GM21381 (cell line): ENCODE measurements at regions not wholly inside any gene's neighbourhood (a gene's known extent, or its start where the extent isn't known, plus 50 kb on each side); places are given as distances from the start of the nearest gene placed in this dataset.
"Not testable (repeated sequence)": the region's sequence is repeated elsewhere in the genome, so short reads cannot be mapped to it uniquely, and the experiment has no call there.

ENCODE experiments used
- ATAC-seq: cut with Tn5 transposase; IDR thresholded peaks from one replicate; pipeline ENCODE4 v1.9.1; 2021; ENCODE audit warnings: mild to moderate bottlenecking, moderate library complexity; ENCODE audit not compliant: unreplicated experiment

GRCh38 chr5:97568382-97568781 is 385.3 kb upstream of the RIOK2 start:
- no peak for ATAC-seq

DNA sequence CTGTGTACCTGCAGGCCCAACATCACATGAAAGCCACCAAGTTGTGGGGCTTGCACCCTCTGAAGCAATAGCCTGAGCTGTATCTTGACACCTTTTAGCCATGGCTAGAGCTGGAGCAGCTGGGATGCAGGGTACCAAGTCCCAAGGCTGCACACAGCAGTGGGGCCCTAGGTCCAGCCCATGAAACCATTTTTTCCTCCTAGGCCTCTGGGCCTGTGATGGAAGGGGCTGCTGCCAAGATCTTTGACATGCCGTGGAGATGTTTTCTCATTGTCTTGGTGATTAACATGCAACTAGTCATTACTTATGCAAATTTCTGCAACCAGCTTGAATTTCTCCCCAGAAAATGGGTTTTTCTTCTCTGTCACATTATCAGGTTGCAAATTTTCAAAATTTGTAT is 387.2 kb upstream of the RIOK2 start:
- no peak for ATAC-seq

DNA sequence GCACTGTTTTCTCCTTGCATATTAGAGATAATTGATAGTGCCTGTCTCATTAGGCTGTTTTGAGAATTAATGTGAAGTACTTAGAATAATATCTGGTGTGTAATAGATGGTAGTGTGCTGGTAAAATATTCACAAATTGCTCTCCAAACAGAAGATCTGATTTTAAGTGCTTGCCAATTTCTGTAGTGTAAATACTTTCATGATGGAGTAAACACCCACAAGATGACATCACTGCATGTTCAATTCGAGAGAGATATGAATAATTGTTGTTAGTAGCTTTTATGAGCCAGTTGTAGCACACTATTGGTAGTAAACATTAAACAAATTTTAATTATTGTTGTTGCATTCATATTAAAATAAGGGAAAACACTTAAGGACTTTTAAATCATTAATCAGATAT is 392.3 kb upstream of the RIOK2 start:
- ATAC-seq: no peak

GRCh38 chr5:97576956-97577355 is 393.9 kb upstream of the RIOK2 start:
- no peak for ATAC-seq

DNA sequence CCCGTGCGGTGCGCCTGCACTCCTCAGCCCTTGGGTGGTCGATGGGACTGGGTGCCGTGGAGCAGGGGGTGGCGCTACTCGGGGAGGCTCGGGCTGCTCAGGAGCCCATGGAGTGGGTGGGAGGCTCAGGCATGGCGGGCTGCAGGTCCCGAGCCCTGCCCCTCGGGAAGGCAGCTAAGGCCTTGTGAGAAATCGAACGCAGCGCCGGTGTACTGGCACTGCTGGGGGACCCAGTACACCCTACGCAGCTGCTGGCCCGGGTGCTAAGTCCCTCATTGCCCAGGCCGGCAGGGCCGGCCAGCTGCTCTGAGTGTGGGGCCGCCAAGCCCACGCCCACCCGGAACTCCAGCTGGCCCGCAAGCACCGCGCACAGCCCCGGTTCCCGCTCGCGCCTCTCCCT is 396.9 kb upstream of the RIOK2 start:
- not testable (repeated sequence) for ATAC-seq

GRCh38 chr5:97580746-97581145 is 397.7 kb upstream of the RIOK2 start:
- ATAC-seq: no peak

DNA sequence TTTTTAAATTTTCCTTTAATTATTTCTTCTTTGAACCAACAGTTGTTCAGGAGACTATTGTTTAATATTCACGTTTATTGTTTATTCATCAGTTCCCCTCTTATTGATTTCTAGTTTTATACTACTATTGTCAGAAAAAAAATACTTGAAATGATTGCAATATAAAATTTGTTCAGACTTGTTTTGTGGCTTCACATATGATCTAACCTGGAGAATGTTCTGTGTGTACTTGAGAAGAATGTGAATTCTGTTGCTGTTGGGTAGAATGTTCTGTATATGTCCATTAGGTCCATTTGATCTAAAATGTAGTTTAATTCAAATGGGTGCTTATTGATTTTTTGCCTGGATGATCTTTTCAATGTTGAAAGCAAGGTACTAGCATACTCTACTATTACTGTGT is 408.7 kb upstream of the RIOK2 start:
- no peak for ATAC-seq

- ATAC-seq: no peak
These were observed 417.4 kb upstream of the RIOK2 start for GRCh38 chr5:97600486-97600885.

DNA sequence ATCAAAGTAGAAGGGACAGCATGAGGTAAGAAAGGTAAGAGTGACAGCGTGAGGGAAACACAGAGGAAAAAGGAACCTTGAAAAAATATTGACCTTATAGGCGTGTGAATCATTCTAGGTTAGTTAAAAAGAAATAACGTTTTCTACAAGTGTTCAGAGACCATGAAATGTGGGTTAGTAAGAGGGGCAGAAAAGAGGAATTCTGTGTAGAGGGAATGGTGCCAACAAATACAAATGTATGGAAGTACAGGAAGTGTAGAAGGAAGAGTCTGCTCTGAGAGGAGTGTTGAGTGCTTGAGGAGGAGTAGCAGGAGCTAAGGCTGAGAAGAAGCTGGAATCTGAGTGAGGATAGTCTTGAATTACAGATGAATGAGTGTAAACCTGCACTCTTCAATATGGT is 418.6 kb upstream of the RIOK2 start:
- ATAC-seq: no peak

DNA sequence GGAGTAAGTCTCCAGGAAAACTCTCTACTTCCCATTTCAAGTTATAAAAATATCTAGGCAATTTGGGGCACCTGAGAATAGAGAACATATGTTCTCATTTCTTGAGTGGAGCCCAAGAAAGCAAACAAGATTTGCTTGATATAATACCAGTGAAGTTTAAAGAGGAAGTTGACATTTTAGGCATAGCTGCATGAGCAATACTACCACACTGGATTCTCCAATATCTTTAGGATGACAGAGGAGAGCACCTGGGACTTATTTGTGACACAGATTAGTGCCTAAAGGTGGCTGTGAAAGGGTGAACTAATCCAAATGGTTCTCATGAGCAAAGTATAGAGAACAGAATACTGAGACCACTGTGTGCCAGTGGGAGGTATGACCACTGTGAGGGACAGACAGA is 423.5 kb upstream of the RIOK2 start:
- ATAC-seq: no peak

GRCh38 chr5:97608501-97608900 is 425.5 kb upstream of the RIOK2 start:
- no peak for ATAC-seq

GRCh38 chr5:97618721-97619120 is 435.7 kb upstream of the RIOK2 start:
- no peak for ATAC-seq

GRCh38 chr5:97623441-97623840 is 440.4 kb upstream of the RIOK2 start:
- ATAC-seq: no peak

- ATAC-seq: no peak
These were observed 441.8 kb upstream of the RIOK2 start for GRCh38 chr5:97624886-97625285.

DNA sequence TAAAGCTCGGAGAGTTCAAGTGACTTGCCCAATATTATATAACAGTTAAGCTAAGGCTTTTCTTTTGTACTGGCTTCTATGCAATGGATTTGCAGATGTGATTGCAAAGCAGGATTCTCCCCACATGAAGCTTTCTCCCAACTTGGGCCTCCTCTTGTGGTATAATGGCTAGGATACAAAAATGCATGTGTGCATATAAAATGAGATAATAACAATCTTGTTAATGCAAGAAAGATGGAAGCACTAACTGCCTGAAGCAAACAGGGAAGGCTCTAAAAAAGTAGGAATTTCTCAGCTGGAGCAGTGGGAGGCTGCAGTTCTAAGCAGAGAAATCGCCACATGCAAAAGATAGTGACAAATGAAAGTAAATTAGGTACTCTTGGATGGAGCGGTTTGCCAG is 444.2 kb upstream of the RIOK2 start:
- no peak for ATAC-seq

DNA sequence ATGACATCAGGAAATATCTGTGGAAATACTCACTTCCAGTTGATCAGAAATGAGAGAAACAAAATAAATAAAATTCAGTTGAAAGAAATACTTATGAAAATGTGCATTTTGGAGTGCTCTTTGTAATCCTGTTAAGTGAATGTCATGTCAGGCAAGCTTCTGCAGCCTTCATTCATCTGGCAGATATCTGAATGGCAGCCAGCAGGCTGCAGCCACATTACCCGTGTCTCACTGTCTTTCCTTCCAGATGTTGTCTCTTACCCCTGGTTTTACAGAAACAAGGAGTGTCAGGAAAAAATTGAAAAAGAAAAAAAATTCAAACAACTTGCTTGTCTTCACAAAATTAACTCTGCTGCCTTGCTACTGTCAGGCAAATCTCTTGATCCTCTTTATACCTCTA is 445.0 kb upstream of the RIOK2 start:
- no peak for ATAC-seq

DNA sequence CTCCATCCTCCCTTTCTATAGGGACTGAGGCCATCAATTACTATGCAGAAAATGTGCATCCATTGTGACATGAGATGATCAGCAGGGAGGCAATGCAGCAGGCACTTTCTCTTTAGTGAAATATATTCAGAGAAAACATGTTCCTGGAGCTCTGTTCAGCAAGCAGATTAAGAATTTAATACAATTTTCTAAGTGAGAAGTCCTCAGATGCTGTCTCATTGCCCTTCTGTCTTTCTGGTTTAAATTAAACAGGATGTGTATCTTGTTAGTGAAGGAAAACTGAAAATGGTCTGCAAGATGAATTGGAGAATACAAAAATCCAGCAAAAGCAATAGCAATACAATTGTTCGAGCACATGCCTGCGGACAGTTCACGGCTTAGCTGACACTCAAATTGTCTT is 445.8 kb upstream of the RIOK2 start:
- no peak for ATAC-seq

GRCh38 chr5:97629276-97629675 is 446.2 kb upstream of the RIOK2 start:
- ATAC-seq: no peak

DNA sequence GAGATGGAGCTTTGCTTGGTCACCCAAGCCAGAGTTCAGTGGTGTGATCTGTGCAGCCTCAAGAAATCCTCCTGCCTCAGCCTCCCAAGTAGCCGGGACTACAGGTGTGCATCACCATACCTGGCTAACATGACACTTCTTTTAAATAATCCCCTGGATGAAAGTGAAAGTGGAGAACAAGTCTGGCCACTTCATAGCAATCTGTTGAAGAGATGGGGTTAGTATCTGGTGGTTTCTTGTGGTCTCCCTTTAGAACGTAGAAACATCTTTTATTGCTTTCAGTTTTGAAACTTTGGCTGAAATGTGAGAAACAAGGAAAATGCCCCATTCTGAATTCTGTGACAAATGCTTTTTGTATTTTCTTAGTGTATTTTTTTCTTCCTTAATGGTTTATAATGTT is 452.5 kb upstream of the RIOK2 start:
- ATAC-seq: peak; percentile 58

GRCh38 chr5:97636766-97637165 is 453.7 kb upstream of the RIOK2 start:
- no peak for ATAC-seq

DNA sequence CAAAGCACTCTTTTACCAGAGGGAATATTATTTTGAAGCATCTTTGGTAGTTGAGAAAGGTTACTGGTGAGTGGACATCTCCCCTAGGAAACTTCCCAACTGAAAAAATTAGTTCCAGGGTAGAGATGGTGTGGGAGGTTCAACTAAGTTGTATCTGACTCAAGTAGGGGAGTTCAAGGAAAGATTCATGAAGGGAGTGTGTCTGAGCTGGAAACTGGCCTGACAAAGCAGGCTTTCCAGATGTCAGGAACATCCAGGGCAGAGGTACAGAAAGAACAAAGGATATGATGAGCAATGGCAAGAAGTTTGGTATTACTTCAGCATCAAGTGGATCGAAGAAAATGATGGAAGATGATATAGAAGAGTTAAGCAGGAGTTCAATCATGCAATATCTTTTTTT is 458.0 kb upstream of the RIOK2 start:
- no peak for ATAC-seq

DNA sequence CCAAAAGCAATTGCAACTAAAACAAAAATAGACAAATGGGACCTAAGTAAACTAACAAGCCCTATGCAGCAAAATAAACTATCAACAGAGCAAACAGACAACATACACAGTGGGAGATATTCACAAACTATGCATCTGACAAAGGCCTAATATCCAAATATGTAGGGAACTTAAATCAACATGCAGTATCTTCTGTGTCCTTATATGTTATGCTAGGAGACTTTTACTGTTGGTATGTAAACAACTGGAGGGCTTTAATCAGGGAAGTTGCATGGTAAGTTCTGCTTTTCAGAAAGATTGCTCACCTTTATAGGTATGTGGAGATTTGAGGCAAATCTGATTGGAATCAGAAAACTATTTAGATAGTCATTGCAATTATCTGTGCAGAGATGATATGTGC is 461.2 kb upstream of the RIOK2 start:
- no peak for ATAC-seq

- ATAC-seq: no peak
These were observed 461.8 kb upstream of the RIOK2 start for GRCh38 chr5:97644896-97645295.

DNA sequence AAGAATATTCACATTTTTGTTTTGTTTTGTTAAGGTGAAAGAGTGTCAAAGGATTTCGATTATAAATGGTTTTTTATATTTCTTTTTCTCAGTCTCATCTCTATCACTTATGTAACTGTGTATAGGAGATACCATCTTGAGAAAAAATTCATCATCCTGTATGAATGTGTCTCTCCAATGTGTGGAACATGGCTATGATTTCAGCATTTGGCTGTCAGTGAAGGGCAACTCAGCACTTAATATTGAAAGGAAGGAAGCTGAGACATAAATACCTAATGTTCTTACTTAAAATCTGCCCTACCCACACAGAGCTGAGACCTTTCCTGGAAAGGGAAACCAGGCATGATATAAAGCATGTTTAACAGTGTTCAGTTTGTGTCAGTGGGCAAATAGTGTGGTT is 474.2 kb upstream of the RIOK2 start:
- ATAC-seq: no peak
